ENCODE measurements at regions not wholly inside any gene's neighbourhood (a gene's known extent, or its start where the extent isn't known, plus 50 kb on each side); places are given as distances from the start of the nearest gene placed in this dataset.

- Histone ChIP-seq H3K4me3 (ENCODE audit: low read length) (no peak overlapping the region), H3K9me3 (ENCODE audit: control insufficient read depth, low read length) (no peaks in the 10 kb centered on the region), H3K27me3 (ENCODE audit: control insufficient read depth, insufficient read depth) (no peaks in the 10 kb centered on the region), H3K27ac (ENCODE audit: low read length) (no peak overlapping the region), H3K4me1 (ENCODE audit: control insufficient read depth, insufficient read depth, low read length) (no peaks in the 10 kb centered on the region)
- DNase-seq (no peak), ATAC-seq (no peak)
- intact Hi-C loops (cut with DNase I): no loop called here
- 89% methylated on average over 3 of the region's 3 CpGs for WGBS
Observed at GRCh38 chr10:52561322-52561721, 211.3 kb downstream of the MBL2 start.

- no peaks in the 10 kb centered on the region for H3K9me3 ChIP-seq (ENCODE audit: control insufficient read depth, low read length)
- 94% methylated on average over 1 of the region's 1 CpG for WGBS
- ATAC-seq (no peak), DNase-seq (no peak)
- no peak overlapping the region for H3K27ac ChIP-seq (ENCODE audit: low read length)
- no peaks in the 10 kb centered on the region for H3K27me3 ChIP-seq (ENCODE audit: control insufficient read depth, insufficient read depth)
- no peak overlapping the region for H3K4me3 ChIP-seq (ENCODE audit: low read length)
- H3K4me1 ChIP-seq (ENCODE audit: control insufficient read depth, insufficient read depth, low read length): no peaks in the 10 kb centered on the region
- intact Hi-C loops (cut with DNase I): no loop called here
Observed at GRCh38 chr10:52563360-52563759, 209.2 kb downstream of the MBL2 start.

DNA sequence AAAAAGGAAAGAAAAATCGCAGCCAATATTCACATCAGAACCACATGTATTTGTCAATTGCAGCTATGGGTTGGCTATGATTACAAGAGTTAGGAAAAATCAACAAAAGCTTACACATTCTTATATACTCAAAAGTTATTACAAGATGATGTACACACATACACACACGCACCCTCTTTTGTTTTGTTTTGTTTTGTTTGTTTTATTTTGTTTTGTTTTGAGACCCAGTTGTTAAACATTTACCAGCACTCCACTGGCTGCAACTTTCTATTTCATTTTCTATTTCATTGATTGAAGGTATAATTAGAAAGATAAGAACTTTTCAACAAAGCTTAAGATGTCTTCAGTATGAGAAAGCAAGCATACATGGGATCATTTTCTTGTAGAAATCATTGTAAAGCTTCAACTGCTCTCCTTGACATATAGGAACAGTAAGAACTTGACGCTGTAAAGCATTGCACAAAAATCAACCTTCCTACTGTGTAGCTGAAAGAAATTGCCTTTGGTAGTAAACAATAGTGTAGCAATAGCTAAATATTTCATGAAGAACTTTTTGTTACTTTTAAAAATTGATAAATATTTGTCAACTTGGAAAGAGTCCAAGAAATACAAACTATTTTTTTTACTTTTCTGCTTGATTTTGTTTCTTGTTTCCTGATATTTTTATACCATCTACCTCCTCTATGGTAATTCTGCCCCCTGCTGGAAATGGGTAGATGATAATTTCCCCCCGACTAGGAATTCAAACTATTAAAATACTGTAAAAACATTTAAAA lies 205.9 kb downstream of the MBL2 start:
- no peaks in the 10 kb centered on the region for H3K4me1 ChIP-seq (ENCODE audit: control insufficient read depth, insufficient read depth, low read length)
- no peaks in the 10 kb centered on the region for H3K9me3 ChIP-seq (ENCODE audit: control insufficient read depth, low read length)
- intact Hi-C loops (cut with DNase I): no loop called here
- DNase-seq (no peak), ATAC-seq (no peak)
- H3K4me3 ChIP-seq (ENCODE audit: low read length): no peak overlapping the region
- H3K27me3 ChIP-seq (ENCODE audit: control insufficient read depth, insufficient read depth): no peaks in the 10 kb centered on the region
- H3K27ac ChIP-seq (ENCODE audit: low read length): no peak overlapping the region
- WGBS: 47% methylated on average over 4 of the region's 4 CpGs

- DNase-seq (no peak), ATAC-seq (no peak)
- WGBS: 77% methylated on average over 3 of the region's 3 CpGs
- intact Hi-C loops (cut with DNase I): no loop called here
- no peaks in the 10 kb centered on the region for H3K4me1 ChIP-seq (ENCODE audit: control insufficient read depth, insufficient read depth, low read length)
- H3K27ac ChIP-seq (ENCODE audit: low read length): no peak overlapping the region
- no peaks in the 10 kb centered on the region for H3K9me3 ChIP-seq (ENCODE audit: control insufficient read depth, low read length)
- H3K4me3 ChIP-seq (ENCODE audit: low read length): no peak overlapping the region
- no peaks in the 10 kb centered on the region for H3K27me3 ChIP-seq (ENCODE audit: control insufficient read depth, insufficient read depth)
Observed at GRCh38 chr10:52567247-52567580, 205.4 kb downstream of the MBL2 start.

DNA sequence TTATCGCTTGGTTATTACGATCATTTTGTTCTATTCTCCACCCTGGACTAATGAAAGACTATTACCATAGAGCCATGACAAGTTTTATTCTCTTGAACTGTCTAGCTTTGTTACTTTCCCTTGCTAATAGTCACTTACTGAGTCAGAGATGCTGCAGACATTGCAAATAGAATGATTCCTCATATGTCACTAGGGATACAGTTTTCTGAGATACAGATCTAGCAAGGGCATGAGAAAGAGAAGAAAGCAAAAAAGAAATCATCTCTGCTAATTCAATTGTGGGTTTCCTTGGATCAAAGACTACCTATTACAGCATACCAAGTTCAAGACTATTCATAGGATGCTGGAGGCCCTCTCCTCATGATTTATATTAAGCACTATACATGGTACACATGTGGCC lies 204.3 kb downstream of the MBL2 start:
- Histone ChIP-seq H3K27me3 (ENCODE audit: control insufficient read depth, insufficient read depth) (no peaks in the 10 kb centered on the region), H3K4me3 (ENCODE audit: low read length) (no peak overlapping the region), H3K27ac (ENCODE audit: low read length) (no peak overlapping the region), H3K4me1 (ENCODE audit: control insufficient read depth, insufficient read depth, low read length) (no peaks in the 10 kb centered on the region), H3K9me3 (ENCODE audit: control insufficient read depth, low read length) (no peaks in the 10 kb centered on the region)
- intact Hi-C loops (cut with DNase I): no loop called here
- DNase-seq (no peak), ATAC-seq (no peak)
- 88% methylated on average over 2 of the region's 2 CpGs for WGBS

DNA sequence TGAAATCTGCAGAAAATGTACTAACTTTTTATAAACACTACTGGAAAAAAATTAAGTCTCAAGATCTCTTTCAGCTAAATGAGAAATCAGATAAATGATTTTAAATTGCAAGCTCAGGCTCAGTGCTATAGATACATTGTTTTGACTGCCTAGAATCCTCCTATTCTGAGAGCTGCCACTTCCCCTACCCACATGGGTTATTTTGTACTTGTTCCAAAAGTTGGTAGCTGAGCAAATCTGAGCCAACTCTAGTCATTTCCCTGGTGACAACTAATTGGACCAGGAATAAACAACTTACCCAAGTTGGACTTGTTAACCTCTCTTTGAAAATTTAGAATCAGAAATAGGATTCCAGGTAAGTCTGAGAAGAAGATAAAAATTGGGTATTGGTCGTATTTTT lies 202.1 kb downstream of the MBL2 start:
- Histone ChIP-seq H3K9me3 (ENCODE audit: control insufficient read depth, low read length) (no peaks in the 10 kb centered on the region), H3K27me3 (ENCODE audit: control insufficient read depth, insufficient read depth) (no peaks in the 10 kb centered on the region), H3K4me1 (ENCODE audit: control insufficient read depth, insufficient read depth, low read length) (no peaks in the 10 kb centered on the region), H3K4me3 (ENCODE audit: low read length) (no peak overlapping the region), H3K27ac (ENCODE audit: low read length) (no peak overlapping the region)
- 85% methylated on average over 1 of the region's 1 CpG for WGBS
- no peak for ATAC-seq
- no peak for DNase-seq
- intact Hi-C loops (cut with DNase I): no loop called here

- intact Hi-C loops (cut with DNase I): no loop called here
- WGBS: 68% methylated on average over 2 of the region's 2 CpGs
- H3K27ac ChIP-seq (ENCODE audit: low read length): no peak overlapping the region
- H3K4me3 ChIP-seq (ENCODE audit: low read length): no peak overlapping the region
- no peak for ATAC-seq
- no peaks in the 10 kb centered on the region for H3K27me3 ChIP-seq (ENCODE audit: control insufficient read depth, insufficient read depth)
- no peaks in the 10 kb centered on the region for H3K4me1 ChIP-seq (ENCODE audit: control insufficient read depth, insufficient read depth, low read length)
- no peaks in the 10 kb centered on the region for H3K9me3 ChIP-seq (ENCODE audit: control insufficient read depth, low read length)
- no peak for DNase-seq
Observed at GRCh38 chr10:52571018-52571417, 201.6 kb downstream of the MBL2 start.

- ATAC-seq (no peak), DNase-seq (no peak)
- WGBS: 96% methylated on average over 3 of the region's 3 CpGs
- Histone ChIP-seq H3K27me3 (ENCODE audit: control insufficient read depth, insufficient read depth) (no peaks in the 10 kb centered on the region), H3K9me3 (ENCODE audit: control insufficient read depth, low read length) (no peaks in the 10 kb centered on the region), H3K4me3 (ENCODE audit: low read length) (no peak overlapping the region), H3K27ac (ENCODE audit: low read length) (no peak overlapping the region), H3K4me1 (ENCODE audit: control insufficient read depth, insufficient read depth, low read length) (no peaks in the 10 kb centered on the region)
- intact Hi-C loops (cut with DNase I): no loop called here
Observed at GRCh38 chr10:52571516-52572182, 200.9 kb downstream of the MBL2 start.

DNA sequence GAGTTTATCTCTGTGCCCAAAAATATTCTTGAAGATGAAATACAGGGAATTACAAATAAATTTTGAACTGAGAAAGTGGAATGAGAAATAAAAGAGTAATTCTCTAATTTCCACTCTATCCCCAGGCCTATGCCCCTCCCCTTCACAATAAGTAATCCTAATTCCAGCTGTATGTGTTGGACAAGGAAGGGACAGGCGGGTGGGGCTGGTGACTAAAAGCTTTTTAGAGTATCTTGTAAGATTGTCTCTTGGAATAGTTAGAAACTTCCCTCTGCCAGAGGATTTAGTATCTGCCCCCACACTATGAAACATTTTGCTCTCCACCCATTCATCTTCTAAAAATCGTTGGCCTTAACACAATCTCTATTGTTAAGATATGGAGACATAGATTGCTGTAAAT lies 199.2 kb downstream of the MBL2 start:
- no peak for DNase-seq
- H3K9me3 ChIP-seq (ENCODE audit: control insufficient read depth, low read length): no peaks in the 10 kb centered on the region

DNA sequence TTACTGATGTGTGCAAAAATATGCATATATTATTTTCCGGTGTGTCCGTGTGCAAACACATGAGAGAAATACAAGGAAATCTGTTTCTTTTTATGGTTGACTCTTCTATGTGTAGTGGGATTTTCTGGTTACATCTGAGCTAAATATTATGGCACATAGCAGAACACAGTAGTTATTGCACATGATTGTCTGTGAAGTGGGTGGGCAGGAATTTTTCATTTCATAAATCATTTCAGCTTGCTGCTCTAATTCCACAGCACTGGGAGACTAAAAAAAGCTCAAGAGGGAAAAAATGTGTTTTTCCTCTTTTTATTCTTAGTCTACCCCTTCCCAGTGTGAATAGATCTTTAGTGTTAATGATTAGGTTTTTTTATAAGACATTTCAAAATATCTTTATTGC lies 197.9 kb downstream of the MBL2 start:
- intact Hi-C loops (cut with DNase I): no loop called here
- Histone ChIP-seq H3K4me1 (ENCODE audit: control insufficient read depth, insufficient read depth, low read length) (no peaks in the 10 kb centered on the region), H3K27me3 (ENCODE audit: control insufficient read depth, insufficient read depth) (no peaks in the 10 kb centered on the region), H3K27ac (ENCODE audit: low read length) (no peak overlapping the region), H3K4me3 (ENCODE audit: low read length) (no peak overlapping the region), H3K9me3 (ENCODE audit: control insufficient read depth, low read length) (no peaks in the 10 kb centered on the region)
- WGBS: 69% methylated on average over 2 of the region's 2 CpGs
- DNase-seq: no peak
- ATAC-seq: no peak

More for the DNA sequence above, 199.2 kb downstream of the MBL2 start:
- Histone ChIP-seq H3K4me1 (ENCODE audit: control insufficient read depth, insufficient read depth, low read length) (no peaks in the 10 kb centered on the region), H3K27me3 (ENCODE audit: control insufficient read depth, insufficient read depth) (no peaks in the 10 kb centered on the region), H3K4me3 (ENCODE audit: low read length) (no peak overlapping the region), H3K27ac (ENCODE audit: low read length) (no peak overlapping the region)
- intact Hi-C loops (cut with DNase I): no loop called here
- 41% methylated on average over 2 of the region's 2 CpGs for WGBS
- ATAC-seq: no peak

DNA sequence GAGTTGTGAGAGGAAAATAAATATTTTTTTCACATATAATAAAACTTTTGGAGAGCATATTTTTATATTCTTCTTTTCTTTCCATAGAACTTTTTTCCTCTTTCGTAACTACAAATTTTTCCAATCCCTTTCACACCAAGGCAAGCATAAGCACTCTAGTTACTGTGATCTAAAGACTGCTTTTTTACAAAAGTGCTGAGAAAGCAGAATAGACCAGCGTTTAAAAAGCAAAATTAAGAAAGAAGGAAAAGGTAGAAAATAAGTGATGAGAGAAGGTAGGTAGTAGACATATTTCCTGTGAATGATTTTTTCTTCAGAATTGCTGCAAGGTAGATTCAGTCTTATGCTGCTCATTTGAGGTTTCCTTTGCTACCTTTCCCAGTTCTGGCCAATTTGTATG lies 195.5 kb downstream of the MBL2 start:
- Histone ChIP-seq H3K4me1 (ENCODE audit: control insufficient read depth, insufficient read depth, low read length) (no peaks in the 10 kb centered on the region), H3K9me3 (ENCODE audit: control insufficient read depth, low read length) (no peaks in the 10 kb centered on the region), H3K27me3 (ENCODE audit: control insufficient read depth, insufficient read depth) (no peaks in the 10 kb centered on the region), H3K4me3 (ENCODE audit: low read length) (no peak overlapping the region), H3K27ac (ENCODE audit: low read length) (no peak overlapping the region)
- intact Hi-C loops (cut with DNase I): no loop called here
- ATAC-seq: no peak
- DNase-seq: no peak
- 91% methylated on average over 2 of the region's 2 CpGs for WGBS
